ENCODE measurements at regions not wholly inside any gene's neighbourhood (a gene's known extent, or its start where the extent isn't known, plus 50 kb on each side); places are given as distances from the start of the nearest gene placed in this dataset.

GRCh38 chr17:17419166-17419565 is 57.6 kb upstream of the MED9 start:
- DNase-seq: no peak

- no peak for DNase-seq
These were observed 57.2 kb upstream of the MED9 start for GRCh38 chr17:17419631-17420030.

GRCh38 chr17:17420082-17420481 is 56.7 kb upstream of the MED9 start:
- DNase-seq: no peak

GRCh38 chr17:17420561-17421269 is 56.1 kb upstream of the MED9 start:
- DNase-seq: no peak

GRCh38 chr17:17421346-17422216 is 55.2 kb upstream of the MED9 start:
- no peak for DNase-seq

- DNase-seq: no peak
These were observed 54.6 kb upstream of the MED9 start for GRCh38 chr17:17422217-17422610.

GRCh38 chr17:17422641-17423040 is 54.2 kb upstream of the MED9 start:
- no peak for DNase-seq

GRCh38 chr17:17423656-17424055 is 53.1 kb upstream of the MED9 start:
- no peak for DNase-seq

GRCh38 chr17:17424552-17424951 is 52.2 kb upstream of the MED9 start:
- no peak for DNase-seq

- no peak for DNase-seq
These were observed 51.8 kb upstream of the MED9 start for GRCh38 chr17:17425005-17425404.

- DNase-seq: no peak
These were observed 51.2 kb upstream of the MED9 start for GRCh38 chr17:17425591-17425990.

- no peak for DNase-seq
These were observed 50.6 kb upstream of the MED9 start for GRCh38 chr17:17426184-17426583.
